ENCODE measurements at regions not wholly inside any gene's neighbourhood (a gene's known extent, or its start where the extent isn't known, plus 50 kb on each side); places are given as distances from the start of the nearest gene placed in this dataset.

- no peak overlapping the region for H2AFZ ChIP-seq
- H3F3A ChIP-seq (ENCODE audit: insufficient read depth, low read depth): no peaks in the 10 kb centered on the region
- H3K4me2 ChIP-seq: no peak overlapping the region
- POLR2A ChIA-PET (ENCODE audit: unreplicated experiment): no interaction called here
- no TSS peak for BruUV-seq (replicated peaks)
- no peaks in the 10 kb centered on the region for H3K36me3 ChIP-seq (ENCODE audit: low read depth)
- no peaks in the 10 kb centered on the region for H3K9me3 ChIP-seq (ENCODE audit: insufficient read depth, low read depth)
- H3K4me3 ChIP-seq: no peak overlapping the region
- H3K9me2 ChIP-seq (ENCODE audit: insufficient read depth): no peaks in the 10 kb centered on the region
- TF ChIP-seq EZH2 (IDR thresholded peaks at IDR 0.05; ENCODE audit: low read depth) (no peak), CTCF (conservative IDR thresholded peaks at IDR 0.05) (no peak)
- CTCF ChIA-PET: no interaction called here
- H3K4me1 ChIP-seq (replicated peaks; ENCODE audit: insufficient read depth): peaks cover 3% of the 10 kb centered on the region; the same call in 1 of the 2 replicates
- H3K27ac ChIP-seq: no peak overlapping the region
- no peaks in the 10 kb centered on the region for H3K27me3 ChIP-seq (ENCODE audit: insufficient read depth, low read depth)
- DNase-seq: no peak
- H3K79me2 ChIP-seq (ENCODE audit: low read depth): no peaks in the 10 kb centered on the region
- no peaks in the 10 kb centered on the region for H4K20me1 ChIP-seq (ENCODE audit: insufficient read depth)
- intact Hi-C loops (cut with micrococcal nuclease; ENCODE audit: unreplicated experiment): no loop called here
These were observed 150.0 kb upstream of the HAAO start for GRCh38 chr2:42942214-42942989.

DNA sequence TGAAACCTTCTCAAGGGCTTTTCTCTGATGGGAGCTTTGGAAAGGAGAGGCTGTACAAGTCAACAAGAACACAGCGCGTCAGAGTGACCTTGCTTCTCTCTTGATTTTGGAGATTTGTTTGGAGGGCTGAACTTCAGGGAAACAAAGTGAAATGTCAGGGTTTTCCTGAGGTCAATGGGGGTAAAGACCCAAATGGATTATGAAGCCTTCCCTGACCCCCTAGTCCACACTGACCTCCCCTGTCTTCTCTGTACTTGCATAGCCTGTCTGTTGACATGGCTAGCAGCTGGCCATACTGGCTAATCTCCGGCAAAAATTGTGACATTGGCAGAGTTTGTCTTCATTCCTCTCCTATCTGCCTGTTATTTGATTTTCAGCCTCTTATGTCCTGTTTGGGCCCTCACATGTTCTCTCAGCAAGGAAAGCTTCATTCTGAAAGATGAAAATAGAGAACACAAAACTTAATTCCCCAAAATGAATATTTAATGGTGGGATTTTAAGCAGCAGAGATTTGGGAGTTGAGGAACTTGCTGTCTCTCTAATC is 149.3 kb upstream of the HAAO start:
- H2AFZ ChIP-seq: no peak overlapping the region
- no peak for DNase-seq
- CTCF ChIA-PET: no interaction called here
- POLR2A ChIA-PET (ENCODE audit: unreplicated experiment): no interaction called here
- H3F3A ChIP-seq (ENCODE audit: insufficient read depth, low read depth): no peaks in the 10 kb centered on the region
- no peaks in the 10 kb centered on the region for H3K79me2 ChIP-seq (ENCODE audit: low read depth)
- no peak overlapping the region for H3K4me2 ChIP-seq
- intact Hi-C loops (cut with micrococcal nuclease; ENCODE audit: unreplicated experiment): no loop called here
- no peaks in the 10 kb centered on the region for H4K20me1 ChIP-seq (ENCODE audit: insufficient read depth)
- H3K4me3 ChIP-seq: no peak overlapping the region
- H3K9me2 ChIP-seq (ENCODE audit: insufficient read depth): no peaks in the 10 kb centered on the region
- H3K4me1 ChIP-seq (replicated peaks; ENCODE audit: insufficient read depth): no peaks in the 10 kb centered on the region
- no peaks in the 10 kb centered on the region for H3K27me3 ChIP-seq (ENCODE audit: insufficient read depth, low read depth)
- TF ChIP-seq EZH2 (IDR thresholded peaks at IDR 0.05; ENCODE audit: low read depth) (no peak), CTCF (conservative IDR thresholded peaks at IDR 0.05) (no peak)
- no peaks in the 10 kb centered on the region for H3K9me3 ChIP-seq (ENCODE audit: insufficient read depth, low read depth)
- no TSS peak for BruUV-seq (replicated peaks)
- no peak overlapping the region for H3K27ac ChIP-seq
- no peaks in the 10 kb centered on the region for H3K36me3 ChIP-seq (ENCODE audit: low read depth)

GRCh38 chr2:42939411-42940206 is 147.2 kb upstream of the HAAO start:
- H3K79me2 ChIP-seq (ENCODE audit: low read depth): no peaks in the 10 kb centered on the region
- no peak overlapping the region for H2AFZ ChIP-seq
- no peaks in the 10 kb centered on the region for H3K9me3 ChIP-seq (ENCODE audit: insufficient read depth, low read depth)
- H3K4me2 ChIP-seq: no peak overlapping the region
- H3F3A ChIP-seq (ENCODE audit: insufficient read depth, low read depth): no peaks in the 10 kb centered on the region
- H4K20me1 ChIP-seq (ENCODE audit: insufficient read depth): no peaks in the 10 kb centered on the region
- H3K36me3 ChIP-seq (ENCODE audit: low read depth): no peaks in the 10 kb centered on the region
- TF ChIP-seq CTCF (conservative IDR thresholded peaks at IDR 0.05) (no peak), EZH2 (IDR thresholded peaks at IDR 0.05; ENCODE audit: low read depth) (no peak)
- POLR2A ChIA-PET (ENCODE audit: unreplicated experiment): no interaction called here
- DNase-seq: no peak
- no peak overlapping the region for H3K4me3 ChIP-seq
- H3K27ac ChIP-seq: no peak overlapping the region
- intact Hi-C loops (cut with micrococcal nuclease; ENCODE audit: unreplicated experiment): no loop called here
- no peaks in the 10 kb centered on the region for H3K27me3 ChIP-seq (ENCODE audit: insufficient read depth, low read depth)
- CTCF ChIA-PET: no interaction called here
- H3K9me2 ChIP-seq (ENCODE audit: insufficient read depth): no peaks in the 10 kb centered on the region
- BruUV-seq (replicated peaks): no TSS peak
- H3K4me1 ChIP-seq (replicated peaks; ENCODE audit: insufficient read depth): no peaks in the 10 kb centered on the region

Measured in PC-9 (cell line).